Upper lobe of right lung (tissue), 1 donor: ENCODE measurements at regions not wholly inside any gene's neighbourhood (a gene's known extent, or its start where the extent isn't known, plus 50 kb on each side); places are given as distances from the start of the nearest gene placed in this dataset.

ENCODE experiments used
- ATAC-seq: fragments of 200-7000 bp; cut with Tn5 transposase; one replicate; pipeline ENCODE4 v1.9.1; 2020; ENCODE audit warnings: mild to moderate bottlenecking, moderate library complexity
- DNase-seq: peaks from one replicate; pipeline ENCODE4 v3.0.0-alpha.2; 2020
- H3K27ac ChIP-seq: fragments of 200-600 bp; one replicate; pipeline ENCODE4 v1.8.0; 2022
- H3K27me3 ChIP-seq: fragments of 200-600 bp; one replicate; pipeline ENCODE4 v1.8.0; 2022; ENCODE audit warnings: mild to moderate bottlenecking
- H3K36me3 ChIP-seq: fragments of 200-600 bp; one replicate; pipeline ENCODE4 v1.8.0; 2022
- H3K4me1 ChIP-seq: fragments of 200-600 bp; one replicate; pipeline ENCODE4 v1.8.0; 2022
- H3K4me3 ChIP-seq: fragments of 200-600 bp; one replicate; pipeline ENCODE4 v1.8.0; 2022; ENCODE audit warnings: mild to moderate bottlenecking
- H3K9me3 ChIP-seq: fragments of 200-600 bp; one replicate; pipeline ENCODE4 v1.8.0; 2022
- CTCF ChIP-seq: fragments of 200-600 bp; IDR thresholded peaks from one replicate; pipeline ENCODE4 v1.8.0; 2022; ENCODE audit warnings: antibody characterized with exemption
- intact Hi-C: fragments of 100-400 bp; cut with DNase I; formaldehyde crosslinking; loops from one replicate; pipeline ENCODE4 v1.11.0; 2022
- donor health status: DM: no; HTN: yes; CAD: no; lungs with severe emphysema.

- Histone ChIP-seq H3K27ac (no peak overlapping the region), H3K36me3 (no peaks in the 10 kb centered on the region), H3K27me3 (no peaks in the 10 kb centered on the region), H3K4me1 (no peaks in the 10 kb centered on the region), H3K9me3 (no peaks in the 10 kb centered on the region), H3K4me3 (no peak overlapping the region)
- intact Hi-C loops = no loop called here
- DNase-seq (no peak), ATAC-seq (no peak)
- TF ChIP-seq CTCF = no peak
Observed at GRCh38 chr14:86852530-86852929, 1140.5 kb downstream of the GALC start.

GRCh38 chr14:86847140-86847539 is 1145.8 kb downstream of the GALC start:
- TF ChIP-seq CTCF = no peak
- no peaks in the 10 kb centered on the region for H3K36me3 ChIP-seq
- intact Hi-C loops = no loop called here
- no peaks in the 10 kb centered on the region for H3K4me1 ChIP-seq
- no peaks in the 10 kb centered on the region for H3K27me3 ChIP-seq
- DNase-seq (no peak), ATAC-seq (no peak)
- H3K9me3 ChIP-seq = no peaks in the 10 kb centered on the region
- no peak overlapping the region for H3K4me3 ChIP-seq
- no peak overlapping the region for H3K27ac ChIP-seq

- intact Hi-C loops = no loop called here
- ATAC-seq (no peak), DNase-seq (no peak)
- Histone ChIP-seq H3K4me3 (no peak overlapping the region), H3K27ac (no peak overlapping the region), H3K4me1 (no peaks in the 10 kb centered on the region), H3K36me3 (no peaks in the 10 kb centered on the region), H3K27me3 (no peaks in the 10 kb centered on the region), H3K9me3 (no peaks in the 10 kb centered on the region)
- TF ChIP-seq CTCF = no peak
Observed at GRCh38 chr14:86838363-86838762, 1154.6 kb downstream of the GALC start.

- no peaks in the 10 kb centered on the region for H3K36me3 ChIP-seq
- no peak overlapping the region for H3K4me3 ChIP-seq
- H3K4me1 ChIP-seq = no peaks in the 10 kb centered on the region
- TF ChIP-seq CTCF = no peak
- ATAC-seq (no peak), DNase-seq (no peak)
- no peaks in the 10 kb centered on the region for H3K27me3 ChIP-seq
- no peaks in the 10 kb centered on the region for H3K9me3 ChIP-seq
- intact Hi-C loops = no loop called here
- no peak overlapping the region for H3K27ac ChIP-seq
Observed at GRCh38 chr14:86826661-86827060, 1166.3 kb downstream of the GALC start.

- ATAC-seq (no peak), DNase-seq (no peak)
Observed at GRCh38 chr14:86824167-86824566, 1168.8 kb downstream of the GALC start.

More at GRCh38 chr14:86824167-86824566, 1168.8 kb downstream of the GALC start:
- no peak overlapping the region for H3K4me3 ChIP-seq
- H3K27ac ChIP-seq = no peak overlapping the region
- no peaks in the 10 kb centered on the region for H3K9me3 ChIP-seq
- no peaks in the 10 kb centered on the region for H3K36me3 ChIP-seq
- no peaks in the 10 kb centered on the region for H3K27me3 ChIP-seq
- no peak for TF ChIP-seq CTCF
- H3K4me1 ChIP-seq = no peaks in the 10 kb centered on the region
- intact Hi-C loops = no loop called here
